C1 segment of cervical spinal cord (tissue), 14 donors: ENCODE measurements at regions not wholly inside any gene's neighbourhood (a gene's known extent, or its start where the extent isn't known, plus 50 kb on each side); places are given as distances from the start of the nearest gene placed in this dataset.
"Not testable (repeated sequence)": the region's sequence is repeated elsewhere in the genome, so short reads cannot be mapped to it uniquely, and the experiment has no call there.

Source experiments
- DNase-seq, 14 donors: peaks; one replicate each; lab custom pipeline; 2025; lab: John Stamatoyannopoulos, UW

GRCh38 chr4:132351606-132352005 lies 797.5 kb upstream of the PCDH10 start:
- not testable (repeated sequence) for DNase-seq

DNA sequence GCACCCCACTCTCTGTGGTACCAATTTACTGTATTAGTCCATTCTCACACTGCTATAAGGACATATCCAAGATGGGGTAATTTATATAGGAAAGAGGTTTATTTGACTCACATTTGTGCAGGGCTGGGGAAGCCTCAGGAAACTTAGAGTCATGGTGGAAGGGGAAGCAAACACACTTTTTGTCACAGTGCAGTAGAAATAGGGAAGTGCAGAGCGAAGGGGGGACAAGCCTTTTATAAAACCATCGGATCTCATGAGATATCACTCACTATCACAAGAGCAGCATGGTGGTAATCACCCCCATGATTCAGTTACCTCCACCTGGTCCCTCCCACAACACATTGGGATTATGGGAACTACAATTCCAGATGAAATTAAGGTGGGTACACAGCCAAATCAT lies 766.9 kb upstream of the PCDH10 start:
- DNase-seq: no peak

DNA sequence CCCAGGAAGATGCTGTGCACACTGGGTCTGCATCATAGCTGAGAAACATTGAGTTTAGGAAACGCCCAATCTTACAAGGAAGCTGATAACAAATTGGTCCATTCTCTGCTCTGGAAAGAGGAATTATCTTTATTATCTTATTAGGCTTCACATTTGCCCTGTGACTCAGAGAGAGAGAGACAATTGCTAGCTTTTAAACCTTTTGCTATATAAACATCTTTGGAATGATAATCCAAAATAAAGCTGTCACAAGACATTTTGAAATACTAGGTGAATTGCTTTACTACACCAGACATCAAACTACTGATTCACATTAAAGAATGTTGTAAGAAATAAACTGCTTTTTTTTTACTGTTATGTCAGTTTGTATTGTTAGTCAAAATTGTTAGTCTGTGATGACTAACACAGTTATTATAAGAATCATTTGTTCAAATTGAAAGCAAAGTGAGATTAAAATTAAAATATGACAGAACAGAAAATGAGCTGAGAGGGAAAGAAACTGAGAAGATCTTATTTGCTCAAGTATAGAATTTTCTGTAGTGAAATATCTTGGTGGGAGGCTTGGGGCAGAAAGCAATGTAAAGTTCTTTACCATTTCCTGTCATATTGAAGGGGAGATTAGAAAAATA lies 765.4 kb upstream of the PCDH10 start:
- no peak for DNase-seq

DNA sequence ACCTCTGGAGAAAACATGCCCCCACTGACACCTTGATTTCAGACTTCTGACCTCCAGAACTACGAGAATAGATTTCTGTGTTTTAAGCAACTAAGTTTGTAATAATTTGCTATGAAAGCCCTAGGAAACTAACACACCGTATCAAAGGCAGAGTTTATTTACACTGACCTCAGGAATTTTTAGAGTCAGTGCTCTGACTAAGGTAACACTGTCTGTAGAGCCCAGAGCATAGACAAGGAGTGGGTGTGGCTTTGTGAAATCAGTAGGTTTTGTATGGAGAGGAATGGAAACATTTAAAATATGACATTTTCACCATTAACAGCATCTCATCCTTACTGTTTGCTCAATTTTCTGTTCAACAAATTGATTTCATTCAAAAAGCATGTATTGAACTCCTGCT lies 764.4 kb upstream of the PCDH10 start:
- no peak for DNase-seq

DNA sequence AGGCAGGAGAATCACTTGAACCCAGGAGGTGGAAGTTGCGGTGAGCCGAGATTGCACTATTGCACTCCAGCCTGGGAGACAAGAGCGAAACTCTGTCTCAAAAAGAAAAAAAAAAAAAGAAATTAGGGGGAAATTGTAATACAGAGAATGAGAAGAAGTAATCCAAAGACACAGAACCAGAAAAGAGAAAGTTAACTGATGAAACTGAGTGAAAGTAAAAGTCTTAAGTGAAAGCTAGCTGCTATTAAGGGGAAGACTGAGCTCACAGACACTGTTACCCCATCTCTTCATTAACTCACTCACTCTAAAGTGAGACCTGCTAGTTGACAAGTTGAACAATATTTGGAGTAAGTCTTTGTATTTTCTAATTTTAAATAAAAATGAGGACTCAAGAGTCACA lies 763.0 kb upstream of the PCDH10 start:
- no peak for DNase-seq

- no peak for DNase-seq
These were observed 762.0 kb upstream of the PCDH10 start for GRCh38 chr4:132387060-132387459.

GRCh38 chr4:132395561-132395960 lies 753.5 kb upstream of the PCDH10 start:
- no peak for DNase-seq

DNA sequence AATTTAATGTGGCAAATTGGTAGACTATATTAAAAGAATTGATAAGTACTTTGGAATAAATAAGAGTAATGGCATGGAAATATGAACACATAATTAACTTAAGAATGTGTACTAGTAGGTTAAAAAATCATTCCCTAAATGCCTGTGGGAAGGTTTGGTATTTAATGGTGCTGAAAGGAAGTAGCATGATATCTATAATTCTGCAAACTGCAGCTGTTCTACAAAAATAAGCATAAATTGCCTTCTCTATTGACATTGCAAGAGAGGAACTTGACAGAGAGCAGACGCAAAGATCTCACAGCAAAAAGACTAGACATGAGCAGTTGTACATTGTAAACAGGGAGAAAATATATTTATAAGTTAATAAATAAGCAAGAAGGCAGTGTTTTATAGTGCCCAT lies 752.5 kb upstream of the PCDH10 start:
- DNase-seq: no peak

GRCh38 chr4:132417220-132417619 lies 731.9 kb upstream of the PCDH10 start:
- DNase-seq: no peak

DNA sequence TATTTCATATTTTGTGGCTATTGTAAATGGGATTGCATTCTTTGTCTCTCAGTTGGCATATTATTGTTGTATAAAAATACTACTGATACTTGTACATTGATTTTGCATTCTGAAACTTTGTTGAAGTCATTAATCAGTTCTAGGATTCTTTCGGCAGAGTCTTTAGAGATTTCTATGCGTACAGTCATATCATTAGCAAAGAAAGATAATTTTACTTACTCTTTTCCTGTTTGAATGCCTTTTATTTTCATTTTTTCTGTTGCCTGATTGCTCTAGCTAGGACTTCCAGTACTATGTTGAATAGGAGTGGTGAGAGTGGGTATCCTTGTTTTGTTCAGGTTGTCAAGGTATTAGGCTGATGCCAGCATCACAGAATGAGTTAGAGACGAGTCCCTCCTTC lies 722.0 kb upstream of the PCDH10 start:
- no peak for DNase-seq

GRCh38 chr4:132437117-132437516 lies 712.0 kb upstream of the PCDH10 start:
- DNase-seq: no peak

GRCh38 chr4:132445386-132445785 lies 703.7 kb upstream of the PCDH10 start:
- DNase-seq: no peak

- not testable (repeated sequence) for DNase-seq
These were observed 691.1 kb upstream of the PCDH10 start for GRCh38 chr4:132457987-132458386.

- no peak for DNase-seq
These were observed 669.6 kb upstream of the PCDH10 start for GRCh38 chr4:132479543-132479942.

DNA sequence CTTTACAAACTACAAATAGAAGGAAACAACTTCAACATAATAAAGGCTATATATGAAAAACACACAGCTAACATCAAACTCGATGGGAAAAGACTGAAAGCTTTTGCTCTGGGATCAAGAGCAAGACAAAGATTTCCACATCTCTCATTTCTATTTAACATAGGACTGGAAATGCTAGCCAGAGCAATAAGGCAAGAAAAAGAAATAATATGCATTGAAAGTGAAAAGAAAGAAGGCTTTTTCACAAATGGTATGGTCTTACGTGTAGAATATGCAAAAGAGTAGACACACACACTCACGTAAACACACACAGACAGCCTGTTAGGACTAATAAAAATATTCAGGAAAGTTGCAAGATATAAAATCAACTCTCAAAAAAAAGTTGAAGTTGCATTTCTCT lies 660.5 kb upstream of the PCDH10 start:
- no peak for DNase-seq

DNA sequence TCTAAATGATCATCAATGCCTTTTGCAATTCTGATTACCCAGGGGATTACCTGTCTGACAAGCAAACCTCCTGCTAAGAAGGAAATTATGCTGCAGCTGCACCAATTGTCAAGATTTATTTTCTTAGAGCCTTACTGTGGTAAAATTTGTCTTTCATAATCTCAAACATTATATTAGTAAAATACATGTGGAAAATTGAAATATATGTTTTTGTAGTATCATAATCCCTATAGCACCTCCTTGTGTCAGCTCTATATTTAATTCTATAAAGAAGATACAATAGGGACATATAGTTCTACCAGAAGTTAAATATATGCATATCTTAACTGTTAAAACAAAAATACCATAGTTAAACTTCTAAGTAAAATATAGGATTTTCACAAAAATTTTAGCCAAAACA lies 655.6 kb upstream of the PCDH10 start:
- DNase-seq: no peak

DNA sequence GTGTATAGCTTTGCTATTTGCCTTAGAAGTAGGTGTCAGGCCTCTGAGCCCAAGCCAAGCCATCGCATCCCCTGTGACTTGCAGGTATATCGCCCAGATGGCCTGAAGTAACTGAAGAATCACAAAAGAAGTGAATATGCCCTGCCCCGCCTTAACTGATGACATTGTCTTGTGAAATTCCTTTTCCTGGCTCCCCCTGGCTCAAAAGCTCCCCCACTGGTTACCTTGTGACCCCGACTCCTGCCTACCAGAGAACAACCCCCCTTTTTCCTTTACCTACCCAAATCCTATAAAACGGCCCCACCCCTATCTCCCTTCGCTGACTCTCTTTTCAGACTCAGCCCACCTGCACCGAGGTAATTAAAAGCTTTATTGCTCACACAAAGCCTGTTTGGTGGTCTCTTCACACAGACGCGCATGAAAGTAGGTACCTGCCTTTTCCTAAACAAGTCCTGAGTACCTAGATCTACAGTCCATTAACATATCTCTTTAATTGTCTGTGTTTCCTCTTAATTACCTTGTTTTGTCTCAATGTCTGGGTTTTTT lies 653.8 kb upstream of the PCDH10 start:
- DNase-seq: not testable (repeated sequence)

DNA sequence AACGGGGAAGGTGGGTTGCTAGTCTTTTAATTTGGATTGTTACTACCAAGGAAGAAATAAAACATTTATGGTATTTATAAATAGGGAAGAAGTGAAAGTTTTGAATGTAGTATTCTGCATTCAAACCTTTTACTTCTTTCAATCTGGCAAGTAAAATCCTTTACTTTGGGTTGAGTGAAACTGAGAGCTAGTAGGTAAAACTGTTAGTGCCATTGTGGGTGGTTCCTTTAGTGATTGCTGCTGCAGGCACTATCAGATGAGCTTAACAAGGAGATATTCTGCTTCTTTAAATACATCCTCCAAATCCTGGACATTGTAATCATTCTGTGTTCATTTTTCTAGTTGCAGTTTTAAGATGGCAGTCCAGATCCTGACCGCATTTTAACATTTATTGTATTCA lies 650.9 kb upstream of the PCDH10 start:
- no peak for DNase-seq

- no peak for DNase-seq
These were observed 647.0 kb upstream of the PCDH10 start for GRCh38 chr4:132502096-132502552.

- DNase-seq: no peak
These were observed 644.7 kb upstream of the PCDH10 start for GRCh38 chr4:132504438-132504837.

DNA sequence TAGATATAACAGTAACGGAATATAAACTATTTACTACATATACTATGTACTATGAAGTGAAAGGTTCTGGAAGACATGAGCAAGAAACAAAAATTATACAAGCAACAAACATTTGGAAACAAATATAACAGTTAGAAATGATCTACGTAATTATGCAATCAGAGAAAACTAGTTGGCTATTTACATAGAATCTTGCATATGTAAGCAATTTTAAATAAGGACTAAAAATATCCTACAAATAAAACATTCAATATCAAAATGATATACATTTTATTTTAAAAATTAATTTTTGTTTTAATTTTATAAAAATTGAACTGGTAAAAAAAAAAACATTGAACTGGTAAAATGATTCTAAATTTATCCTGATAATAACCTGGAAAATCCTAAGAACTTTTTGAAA lies 642.5 kb upstream of the PCDH10 start:
- no peak for DNase-seq

DNA sequence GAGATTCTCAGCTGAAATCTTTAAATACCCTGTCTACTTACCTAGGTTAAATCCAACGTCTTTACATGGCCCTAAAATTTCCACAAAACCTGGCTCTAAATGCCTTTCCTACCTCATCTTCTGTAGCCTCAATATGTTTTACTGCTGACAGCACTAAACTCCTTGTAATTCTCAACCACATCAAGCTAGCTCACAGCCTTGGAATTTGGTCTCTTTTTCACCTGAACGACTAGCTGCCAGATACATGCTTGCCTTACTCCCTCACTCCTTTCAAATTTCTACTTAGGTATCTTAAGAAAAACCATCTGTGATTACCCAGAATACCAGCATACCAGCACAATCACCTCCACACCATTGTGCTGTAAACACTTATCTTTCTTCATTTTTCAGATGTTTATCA lies 635.6 kb upstream of the PCDH10 start:
- DNase-seq: no peak

- DNase-seq: no peak
These were observed 622.4 kb upstream of the PCDH10 start for GRCh38 chr4:132526652-132527051.

DNA sequence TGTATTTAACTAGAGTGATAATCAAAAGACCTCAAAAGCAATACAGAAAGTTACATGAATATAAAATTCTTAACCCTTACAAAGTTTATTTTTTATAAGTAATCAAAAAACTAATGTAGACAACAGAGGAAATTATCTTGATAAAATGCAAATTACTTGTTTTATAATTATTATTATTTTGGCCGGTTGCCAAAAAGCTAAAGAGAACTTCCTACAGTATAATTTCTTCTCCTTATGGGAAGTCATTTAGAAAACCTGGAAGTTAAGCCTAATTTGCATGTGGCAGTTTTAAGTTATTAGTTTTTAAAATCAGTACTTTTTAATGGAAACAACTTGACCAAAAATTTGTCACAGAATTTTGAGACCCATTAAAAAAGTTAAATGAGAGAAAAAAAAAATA lies 621.3 kb upstream of the PCDH10 start:
- no peak for DNase-seq
